ENCODE measurements at regions not wholly inside any gene's neighbourhood (a gene's known extent, or its start where the extent isn't known, plus 50 kb on each side); places are given as distances from the start of the nearest gene placed in this dataset.

DNA sequence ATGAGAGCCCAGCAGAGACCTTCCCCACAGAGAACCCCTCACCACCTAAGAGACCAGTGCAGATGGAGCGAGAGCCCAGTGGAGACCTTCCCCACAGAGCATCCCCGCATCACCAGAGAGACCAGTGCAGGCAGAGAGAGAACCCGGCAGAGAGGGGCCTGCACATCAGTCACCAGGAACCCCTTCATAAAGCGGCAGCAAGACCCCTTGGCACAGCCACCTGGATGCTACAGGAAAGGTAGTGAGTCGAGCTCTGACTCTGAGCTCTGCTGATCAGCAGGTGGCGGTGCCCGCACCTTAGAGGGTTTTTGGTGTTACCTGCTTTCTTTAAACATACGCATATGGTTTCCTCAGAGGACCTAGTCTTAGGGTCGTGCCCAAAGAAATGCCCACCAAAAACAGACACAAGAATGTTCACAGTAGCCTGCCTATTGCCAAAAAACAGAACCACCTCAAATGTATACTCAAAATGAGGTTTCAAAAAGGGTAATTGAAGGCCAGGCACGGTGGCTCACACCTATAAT is 678.7 kb downstream of the BRD1 start:
- DNase-seq (ENCODE audit: low read depth in 2 of 3, low spot score in 2 of 3): no peak

DNA sequence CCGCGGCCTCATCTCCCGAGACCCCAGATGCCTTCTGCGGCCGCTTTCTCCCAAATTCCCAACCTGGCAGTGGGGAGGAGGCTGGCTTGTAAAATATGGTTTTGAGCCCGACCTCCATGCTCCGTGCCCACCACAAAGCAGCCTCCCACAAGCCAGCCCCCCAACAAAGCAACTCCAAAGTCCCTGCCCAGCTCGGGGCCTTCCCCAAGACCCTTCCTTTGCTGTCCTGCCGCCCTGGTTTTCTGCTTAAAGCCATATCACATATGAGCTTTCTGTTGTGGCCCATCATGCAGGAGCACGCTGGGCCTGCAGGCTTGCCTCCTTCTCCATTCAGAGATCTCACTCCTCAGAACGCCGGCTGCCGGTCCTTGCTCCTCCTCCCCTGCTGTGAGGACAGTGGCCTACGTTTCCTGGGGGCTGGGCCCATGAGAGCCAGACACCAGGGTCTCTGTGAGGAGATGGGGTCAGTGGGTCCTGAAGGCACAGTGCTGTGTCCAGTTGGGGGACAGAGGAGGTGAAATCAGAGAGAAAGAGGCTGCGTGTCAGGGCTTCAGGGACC is 680.0 kb downstream of the BRD1 start:
- no peak for DNase-seq (ENCODE audit: low read depth in 2 of 3, low spot score in 2 of 3)

DNA sequence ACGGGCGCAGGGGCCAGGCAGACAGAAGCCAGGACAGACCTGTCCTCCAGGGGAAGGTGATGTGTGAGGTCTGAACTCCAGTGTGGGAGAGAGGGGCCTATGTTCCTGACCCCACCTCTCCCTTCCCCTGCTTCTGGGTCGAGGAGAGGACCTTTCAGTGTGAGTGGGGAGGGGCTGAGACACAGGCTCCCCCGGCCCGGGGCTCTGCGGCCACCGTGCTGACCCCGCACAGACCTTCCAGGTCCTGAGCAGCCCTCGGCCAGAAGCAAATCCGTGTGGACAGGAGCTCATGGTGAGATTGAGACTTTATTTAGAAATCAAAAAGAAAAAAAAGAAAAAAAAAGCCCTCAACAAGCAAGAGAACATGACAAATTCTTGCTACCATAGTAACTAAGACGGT is 680.5 kb downstream of the BRD1 start:
- no peak for DNase-seq (ENCODE audit: low read depth in 2 of 3, low spot score in 2 of 3)

DNA sequence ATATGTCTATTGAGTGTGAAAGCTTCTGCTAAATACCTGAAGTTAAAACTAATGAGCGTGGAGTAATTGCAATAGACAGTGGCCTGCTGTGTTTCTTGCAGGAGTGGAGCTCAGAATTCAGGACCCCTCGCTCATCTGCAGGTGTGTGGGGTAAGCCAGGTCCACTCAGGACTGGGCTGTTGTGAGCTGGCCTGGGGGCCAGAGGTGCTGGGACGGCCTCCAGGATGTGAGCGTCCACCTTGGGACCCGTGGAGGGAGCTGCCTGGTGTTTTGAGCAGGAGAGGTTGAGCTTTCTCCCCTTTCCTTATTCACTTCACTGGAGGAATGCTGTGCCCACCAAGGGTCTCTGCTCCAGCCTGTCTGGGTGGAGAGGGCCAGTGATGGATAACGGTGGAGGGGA is 681.2 kb downstream of the BRD1 start:
- DNase-seq (ENCODE audit: low read depth in 2 of 3, low spot score in 2 of 3): no peak

DNA sequence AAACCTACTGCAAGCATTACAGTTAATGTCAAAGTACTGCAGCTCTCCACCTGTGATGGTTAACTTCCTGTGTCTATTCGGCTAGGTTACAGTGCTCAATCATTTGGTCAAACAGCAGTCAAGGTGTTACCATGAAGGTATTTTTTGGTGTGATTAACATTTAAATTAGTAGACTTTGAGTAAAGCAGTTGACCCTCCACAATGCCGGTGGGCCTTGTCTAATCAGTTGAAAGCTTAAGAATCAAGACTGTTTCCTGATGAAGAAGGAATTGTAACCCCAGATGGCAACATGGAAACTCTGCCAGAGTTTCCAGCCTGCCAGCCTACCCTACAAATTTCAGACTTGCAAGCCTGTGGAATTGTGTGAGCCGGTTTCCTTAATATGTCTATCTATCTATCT is 683.9 kb downstream of the BRD1 start:
- DNase-seq (ENCODE audit: low read depth in 2 of 3, low spot score in 2 of 3): no peak

DNA sequence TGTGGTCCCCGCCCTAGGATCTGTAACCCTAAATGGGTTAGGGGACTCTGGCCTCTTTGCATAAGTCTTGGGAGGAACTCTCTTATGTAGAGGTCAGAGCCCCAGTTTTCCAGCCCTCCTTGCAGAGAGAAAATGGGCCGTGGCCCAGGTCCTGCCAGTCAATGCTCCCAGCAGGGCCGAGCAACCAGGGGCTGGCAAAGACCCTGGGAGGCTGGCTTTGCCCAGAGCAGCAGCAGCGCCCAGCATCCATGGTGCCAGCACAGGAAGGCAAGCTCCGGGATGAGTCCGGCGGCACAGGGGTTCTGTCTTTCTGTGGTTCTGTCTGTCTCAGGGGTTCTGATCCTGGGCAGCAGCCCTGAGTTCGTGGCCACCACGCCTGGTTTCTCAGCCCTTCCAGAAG is 684.8 kb downstream of the BRD1 start:
- no peak for DNase-seq (ENCODE audit: low read depth in 2 of 3, low spot score in 2 of 3)

DNA sequence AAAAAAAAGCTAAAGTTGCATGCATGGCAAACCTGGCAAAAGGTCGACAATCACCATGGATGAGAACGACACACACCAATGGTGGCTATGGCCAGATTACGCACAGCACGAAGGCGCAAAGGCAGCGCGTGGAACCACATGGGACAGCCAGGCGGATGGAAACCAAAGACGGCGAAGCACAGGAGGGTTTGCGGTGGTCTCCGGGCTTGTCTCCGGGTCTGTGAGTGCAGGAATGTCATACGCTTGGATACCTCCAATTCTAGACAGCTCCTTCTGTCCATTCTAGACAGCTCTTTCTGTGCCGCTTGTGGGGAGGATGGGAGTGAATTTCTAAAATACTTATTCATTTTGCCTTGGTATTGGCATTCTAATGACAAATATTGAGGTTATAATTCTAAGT is 685.4 kb downstream of the BRD1 start:
- no peak for DNase-seq (ENCODE audit: low read depth in 2 of 3, low spot score in 2 of 3)

DNA sequence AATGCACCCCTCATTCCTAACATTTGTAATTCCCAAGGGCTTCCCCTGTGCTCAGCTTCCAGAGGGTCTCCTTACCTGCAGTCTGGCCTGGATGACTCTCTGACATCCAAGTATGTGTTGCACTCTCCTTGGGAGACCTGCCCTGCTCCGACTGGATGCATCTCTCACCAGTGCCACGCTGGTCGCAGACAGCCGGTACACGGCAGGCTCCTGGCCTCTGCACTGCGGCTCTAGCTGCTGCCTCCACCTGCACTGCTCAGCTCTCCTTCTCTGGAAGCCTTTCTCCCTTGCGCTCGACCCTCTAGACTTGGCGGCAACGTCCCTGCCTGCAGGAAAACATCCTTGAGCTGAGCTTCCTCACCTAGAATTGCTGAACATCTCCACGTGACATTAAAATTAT is 685.9 kb downstream of the BRD1 start:
- no peak for DNase-seq (ENCODE audit: low read depth in 2 of 3, low spot score in 2 of 3)

DNA sequence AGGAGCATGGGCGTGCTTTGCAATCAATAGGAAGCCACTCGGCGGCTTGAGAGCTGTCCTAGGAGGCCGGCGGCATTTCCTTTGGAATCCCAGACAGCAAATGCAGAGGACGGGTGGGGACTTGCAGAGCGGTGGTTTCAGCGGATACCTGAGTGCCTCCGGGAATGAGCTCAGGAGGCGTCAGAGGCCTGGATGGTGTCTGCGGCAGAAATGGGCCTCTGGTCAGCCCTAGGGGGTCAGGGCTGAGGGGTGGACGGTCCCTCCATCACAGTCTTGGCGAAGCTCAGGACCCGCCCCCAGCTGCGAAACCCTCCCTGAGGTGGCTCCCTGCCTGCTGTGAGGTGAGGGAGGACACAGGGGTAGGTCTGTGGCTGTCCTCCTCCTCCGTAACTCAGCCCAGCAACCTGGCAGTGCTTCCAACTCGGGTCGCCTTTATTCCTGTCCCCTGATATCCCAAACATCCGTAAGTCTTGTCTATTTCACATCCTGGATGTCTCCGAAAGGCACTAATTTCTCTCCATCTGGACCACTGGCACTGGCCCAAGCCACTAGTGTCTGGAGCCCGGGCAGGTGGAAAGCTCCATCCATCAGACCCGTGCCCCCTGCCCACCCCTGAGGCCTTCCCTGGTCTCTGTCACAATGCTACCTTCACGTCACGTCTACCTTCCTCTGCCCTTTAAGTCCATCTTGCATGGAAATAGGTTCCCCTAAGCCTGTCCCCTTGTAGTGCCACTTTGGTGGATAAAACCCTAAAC is 686.6 kb downstream of the BRD1 start:
- no peak for DNase-seq (ENCODE audit: low read depth in 2 of 3, low spot score in 2 of 3)

DNA sequence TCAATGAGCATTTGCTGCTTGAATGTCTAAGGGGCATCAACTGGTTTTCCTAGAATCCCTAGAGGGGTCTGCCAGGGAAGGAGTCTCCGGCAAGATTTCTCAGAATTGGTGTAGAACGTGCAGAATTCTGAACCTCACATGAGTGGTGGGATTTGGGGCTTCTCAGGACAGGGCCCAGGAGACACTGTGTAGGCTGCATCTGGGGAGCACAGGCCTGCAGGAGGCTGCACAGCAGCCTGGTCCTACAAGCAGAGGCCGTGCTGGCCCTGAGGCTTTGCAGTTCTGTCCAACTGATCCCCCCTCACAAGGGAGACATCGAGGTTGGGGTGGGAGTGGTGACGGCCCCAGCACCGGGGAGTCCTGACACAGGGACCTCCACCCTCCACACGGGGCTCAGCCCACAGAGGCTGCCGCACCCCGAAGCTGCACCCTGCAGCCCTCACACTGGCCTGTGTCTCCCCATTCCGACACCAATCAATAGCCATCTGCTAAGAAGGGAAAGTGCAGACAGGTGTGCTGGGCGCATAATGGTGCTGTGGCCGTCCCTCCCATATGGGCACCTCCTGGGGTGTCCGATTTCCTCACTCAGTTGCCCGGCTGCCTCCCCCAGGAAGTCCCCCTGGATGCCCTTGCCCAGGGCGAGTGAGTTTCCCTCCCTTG is 688.1 kb downstream of the BRD1 start:
- no peak for DNase-seq (ENCODE audit: low read depth in 2 of 3, low spot score in 2 of 3)

DNA sequence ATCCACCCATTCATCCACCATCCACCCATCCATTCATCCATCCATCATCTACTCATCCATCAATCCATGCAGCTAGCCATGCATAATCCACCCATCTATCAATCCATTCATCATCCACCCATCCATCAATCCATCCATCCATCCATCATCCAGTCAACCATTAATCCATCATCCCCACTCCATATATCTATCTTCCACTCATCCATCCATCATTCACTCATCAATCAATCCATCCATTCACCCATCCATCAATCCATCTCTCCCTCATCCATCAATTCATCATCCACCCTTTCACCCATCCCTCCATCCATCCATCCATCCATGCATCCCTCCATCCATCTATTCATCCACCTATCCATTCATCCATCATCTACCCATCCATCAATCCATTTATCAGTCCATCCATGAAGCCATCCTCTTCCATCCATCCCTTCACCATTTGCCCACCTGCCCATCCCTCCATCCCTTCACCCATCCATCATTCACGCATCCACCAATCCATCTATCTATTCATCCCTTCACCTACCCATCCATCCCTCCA is 689.4 kb downstream of the BRD1 start:
- no peak for DNase-seq (ENCODE audit: low read depth in 2 of 3, low spot score in 2 of 3)

DNA sequence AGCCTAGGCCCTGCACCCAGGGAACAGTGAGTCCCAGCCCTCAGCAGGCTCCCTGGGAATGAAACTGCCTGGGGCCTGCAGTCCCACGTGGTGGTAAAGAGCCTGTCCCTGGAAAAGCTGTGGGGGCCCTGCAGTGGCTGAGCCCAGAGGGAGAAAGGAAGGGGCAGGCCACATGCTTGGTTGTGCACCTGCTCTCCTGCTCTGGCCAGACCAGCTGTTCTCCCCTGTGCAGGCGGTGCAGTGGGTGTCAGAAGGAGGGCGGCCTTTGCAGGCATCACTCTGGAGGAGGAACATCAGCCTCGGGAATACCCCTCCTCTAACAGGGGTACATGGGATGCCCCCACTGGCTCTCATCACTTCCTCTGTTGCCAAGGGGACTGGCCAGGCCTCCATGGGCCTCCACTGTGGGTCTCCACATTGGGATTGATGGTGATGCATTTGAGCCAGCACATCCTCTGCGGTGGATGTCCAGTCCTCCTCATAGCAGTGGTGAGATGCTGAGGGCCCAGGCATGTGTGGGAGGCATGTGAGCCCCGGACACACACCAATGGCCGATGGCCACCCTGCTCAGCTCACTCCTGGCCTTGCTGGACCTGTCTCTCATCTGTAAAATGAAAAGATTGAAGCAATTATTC is 690.4 kb downstream of the BRD1 start:
- no peak for DNase-seq (ENCODE audit: low read depth in 2 of 3, low spot score in 2 of 3)

DNA sequence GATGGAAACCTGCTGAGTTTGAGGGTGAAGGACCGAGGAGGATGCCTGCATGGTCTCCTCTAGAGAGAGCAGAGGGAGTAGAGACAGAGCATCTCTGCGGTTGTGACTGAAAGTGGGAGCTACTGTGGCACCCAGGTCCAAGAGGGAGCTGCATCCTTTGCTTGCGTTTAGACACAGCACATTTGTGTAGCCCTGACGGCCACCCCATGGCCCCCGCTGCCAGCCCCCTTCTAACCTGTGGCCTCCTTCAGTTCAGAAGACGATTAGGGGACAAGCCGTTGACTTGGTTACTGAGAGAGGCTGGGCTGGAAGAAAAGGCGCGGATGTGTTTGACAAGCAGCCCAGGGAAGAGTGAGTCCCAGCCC is 690.9 kb downstream of the BRD1 start:
- no peak for DNase-seq (ENCODE audit: low read depth in 2 of 3, low spot score in 2 of 3)

DNA sequence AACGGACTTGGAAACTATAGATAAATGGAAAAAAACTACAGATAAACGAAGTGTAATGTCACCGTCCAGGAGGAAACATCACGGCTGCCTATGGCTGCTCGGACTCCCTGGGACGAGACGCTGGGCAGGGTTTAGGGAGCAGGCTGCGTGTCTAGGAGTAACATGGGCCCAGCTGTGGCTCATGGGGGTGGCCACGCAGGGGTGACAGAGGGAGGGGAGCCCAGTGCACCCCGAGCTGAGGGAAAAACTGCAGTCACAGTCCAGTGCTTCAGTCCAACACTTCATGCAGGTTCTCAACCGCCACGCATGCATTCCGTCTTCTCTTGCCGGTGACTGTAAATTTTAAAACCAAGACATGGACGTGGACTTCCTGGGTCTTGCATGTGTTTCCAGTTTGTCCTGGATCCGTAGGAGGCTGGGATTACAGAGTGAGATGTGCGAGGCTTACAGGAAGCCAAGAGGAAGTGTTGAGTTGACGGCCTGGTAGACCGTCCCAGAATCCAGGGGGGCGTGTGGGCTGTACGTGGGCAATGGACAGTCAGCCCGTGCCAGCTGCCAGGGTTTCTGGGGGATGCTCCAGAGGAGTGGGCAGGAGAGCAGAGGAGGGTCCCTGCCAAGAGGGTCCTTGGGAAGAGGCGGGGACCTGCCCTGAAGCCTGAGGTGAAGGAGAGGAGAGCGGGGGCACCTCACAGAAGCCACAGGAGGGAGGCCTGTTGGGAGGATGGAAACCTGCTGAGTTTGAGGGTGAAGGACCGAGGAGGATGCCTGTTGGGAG is 691.4 kb downstream of the BRD1 start:
- no peak for DNase-seq (ENCODE audit: low read depth in 2 of 3, low spot score in 2 of 3)

DNA sequence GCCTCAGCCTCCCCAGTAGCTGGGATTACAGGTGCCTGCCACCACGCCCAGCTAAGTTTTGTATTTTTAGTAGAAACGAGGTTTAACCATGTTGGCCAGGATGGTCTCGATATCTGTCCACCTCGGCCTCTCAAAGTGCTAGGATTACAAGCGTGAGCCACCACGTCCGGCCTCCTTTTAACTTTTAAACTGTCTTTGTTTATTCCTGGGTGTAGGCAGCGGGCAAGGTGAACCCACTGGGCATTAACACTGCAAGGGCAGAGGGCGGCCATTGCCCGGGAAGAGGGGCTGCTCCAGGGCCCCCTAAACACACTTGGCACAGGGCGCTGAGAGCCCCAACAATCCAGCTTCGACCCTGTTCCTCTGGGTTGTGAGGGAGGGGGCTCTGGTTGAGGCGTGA is 693.6 kb downstream of the BRD1 start:
- DNase-seq (ENCODE audit: low read depth in 2 of 3, low spot score in 2 of 3): no peak

DNA sequence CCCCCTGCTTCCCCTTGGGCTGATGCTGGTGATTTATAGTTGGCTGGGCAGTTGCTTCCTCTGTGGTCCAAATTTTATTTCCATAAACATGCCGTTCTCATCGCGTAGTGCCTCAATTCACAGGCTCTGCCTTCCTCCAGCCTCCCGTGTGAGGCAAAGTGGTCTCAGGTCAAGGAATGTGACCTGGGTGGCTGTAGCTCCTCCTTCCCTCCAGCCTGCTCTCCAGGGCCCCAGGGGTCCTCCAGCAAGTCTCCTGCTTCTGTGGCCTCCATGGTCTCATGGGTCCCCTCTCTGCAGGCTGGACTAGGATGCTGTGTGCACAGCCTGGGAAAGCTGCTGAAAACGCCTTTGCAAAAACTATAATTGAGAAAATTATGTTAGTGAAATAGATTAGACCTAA is 694.1 kb downstream of the BRD1 start:
- no peak for DNase-seq (ENCODE audit: low read depth in 2 of 3, low spot score in 2 of 3)

DNA sequence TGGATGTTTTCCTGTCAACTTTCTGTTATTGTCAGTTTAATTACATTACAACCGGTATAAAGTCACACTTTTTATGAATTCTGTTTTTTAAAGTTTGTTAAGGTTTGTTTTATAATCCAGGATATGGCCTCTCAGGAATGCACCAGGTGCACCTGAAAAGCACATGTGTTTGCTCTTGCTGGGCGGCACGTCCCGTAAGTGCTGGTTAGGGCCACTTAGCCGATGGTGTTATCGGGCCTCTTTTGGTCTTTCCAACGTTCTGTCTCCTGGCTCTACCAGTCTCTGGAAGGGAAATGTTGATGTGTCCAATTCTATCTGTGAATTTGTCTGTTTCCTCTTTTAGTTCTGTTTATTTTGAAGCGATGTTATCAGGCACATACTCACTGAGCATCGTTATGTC is 695.7 kb downstream of the BRD1 start:
- no peak for DNase-seq (ENCODE audit: low read depth in 2 of 3, low spot score in 2 of 3)

DNA sequence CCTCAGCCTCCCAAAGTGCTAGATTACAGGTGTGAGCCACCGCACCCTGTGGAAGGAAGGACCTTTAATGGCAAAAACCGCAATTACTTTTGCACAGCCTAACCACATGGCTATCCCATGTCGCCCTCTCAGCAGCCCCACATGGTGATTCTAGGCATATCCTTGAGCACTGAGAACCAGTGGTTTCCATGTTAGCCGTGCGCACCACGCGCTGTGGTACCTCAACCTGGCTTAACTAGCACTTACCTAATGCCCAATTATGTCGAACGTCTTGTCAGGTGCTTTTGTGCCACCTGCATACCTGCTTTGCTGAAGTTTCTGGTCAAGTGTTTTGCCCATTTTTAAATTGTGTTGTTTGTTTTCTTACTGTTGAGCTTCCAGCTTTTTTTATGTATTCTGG is 697.9 kb downstream of the BRD1 start:
- DNase-seq (ENCODE audit: low read depth in 2 of 3, low spot score in 2 of 3): no peak

DNA sequence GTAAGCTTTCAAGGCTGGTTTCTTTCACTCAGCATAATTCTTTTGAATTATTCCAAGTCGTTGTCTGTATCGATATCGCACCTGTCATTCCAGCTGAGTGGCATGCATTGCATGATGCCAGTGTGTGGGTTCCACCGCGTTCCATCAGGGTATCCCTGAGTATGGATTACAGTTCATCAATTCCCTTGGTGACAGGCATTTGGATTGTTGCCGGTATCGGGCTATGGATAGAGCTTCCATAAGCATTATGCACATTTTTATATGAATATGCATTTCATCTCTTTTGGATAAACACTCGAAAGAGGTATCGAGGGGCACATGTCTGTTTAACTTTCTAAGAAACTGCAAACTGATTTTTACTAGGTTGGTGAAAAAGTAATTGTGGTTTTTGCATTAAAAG is 698.8 kb downstream of the BRD1 start:
- DNase-seq (ENCODE audit: low read depth in 2 of 3, low spot score in 2 of 3): no peak

DNA sequence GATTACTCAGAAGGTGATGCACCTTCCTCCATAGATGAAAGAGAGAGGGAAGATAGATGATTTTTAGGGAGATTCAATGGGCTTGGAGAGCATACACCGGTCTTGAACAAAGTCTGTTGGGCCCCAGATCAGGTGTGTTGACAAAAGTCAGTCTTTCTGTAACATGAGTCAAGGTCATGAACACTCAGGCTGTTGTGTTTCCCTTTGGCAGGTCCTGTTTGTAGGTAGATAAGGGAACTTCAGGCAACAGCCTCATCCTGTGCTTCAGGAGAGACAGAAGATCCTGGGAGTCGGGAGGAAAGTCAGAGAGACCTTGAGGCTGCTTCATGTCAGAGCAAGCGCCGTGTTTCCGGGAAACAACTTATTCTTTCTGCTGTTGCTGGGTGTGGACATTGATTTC is 703.1 kb downstream of the BRD1 start:
- no peak for DNase-seq (ENCODE audit: low read depth in 2 of 3, low spot score in 2 of 3)

Measured in hematopoietic multipotent progenitor cell (in vitro differentiated cells).